Esophagus squamous epithelium (tissue), 4 donors: ENCODE measurements at regions not wholly inside any gene's neighbourhood (a gene's known extent, or its start where the extent isn't known, plus 50 kb on each side); places are given as distances from the start of the nearest gene placed in this dataset.

ENCODE experiments used
- POLR2A ChIP-seq, 4 donors: fragments of 450-650 bp; IDR thresholded peaks; one replicate each; pipeline ENCODE4 v1.6.1; 2017; ENCODE audit warnings: antibody characterized with exemption in 4 of 4, mild to moderate bottlenecking in 4 of 4, moderate library complexity in 3 of 4
- TF ChIP-seq, protein P1 (sequence below), 6 experiments: fragments of 450-650 bp in 4 of 6; fragments of 200-600 bp in 2 of 6; sonication (generic) in 2 of 6; IDR thresholded peaks; one replicate each; pipeline ENCODE4 v1.5.1; 2016 to 2019; ENCODE audit warnings: antibody characterized with exemption in 6 of 6, mild to moderate bottlenecking in 4 of 6, moderate library complexity in 4 of 6

DNA sequence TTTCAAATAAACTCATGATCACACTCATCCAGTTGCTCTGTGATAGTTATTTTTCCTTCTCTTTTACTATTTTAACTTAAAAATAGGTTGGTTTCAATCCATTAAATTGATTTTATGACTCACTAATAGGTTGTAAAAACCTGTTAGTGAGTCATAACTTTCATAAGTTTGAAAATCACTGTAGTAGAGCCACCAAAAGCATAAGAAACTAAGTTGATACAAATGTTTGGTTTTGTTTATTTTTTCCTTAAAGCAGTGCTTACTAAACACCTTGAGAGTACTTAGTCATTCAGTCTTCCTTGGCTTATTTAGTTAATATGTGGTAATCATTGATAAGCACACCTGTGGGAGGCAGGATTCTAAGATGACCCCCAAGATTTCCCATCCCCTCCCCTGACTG lies 312.1 kb upstream of the MAN1A1 start:
- TF ChIP-seq, protein P1, sequence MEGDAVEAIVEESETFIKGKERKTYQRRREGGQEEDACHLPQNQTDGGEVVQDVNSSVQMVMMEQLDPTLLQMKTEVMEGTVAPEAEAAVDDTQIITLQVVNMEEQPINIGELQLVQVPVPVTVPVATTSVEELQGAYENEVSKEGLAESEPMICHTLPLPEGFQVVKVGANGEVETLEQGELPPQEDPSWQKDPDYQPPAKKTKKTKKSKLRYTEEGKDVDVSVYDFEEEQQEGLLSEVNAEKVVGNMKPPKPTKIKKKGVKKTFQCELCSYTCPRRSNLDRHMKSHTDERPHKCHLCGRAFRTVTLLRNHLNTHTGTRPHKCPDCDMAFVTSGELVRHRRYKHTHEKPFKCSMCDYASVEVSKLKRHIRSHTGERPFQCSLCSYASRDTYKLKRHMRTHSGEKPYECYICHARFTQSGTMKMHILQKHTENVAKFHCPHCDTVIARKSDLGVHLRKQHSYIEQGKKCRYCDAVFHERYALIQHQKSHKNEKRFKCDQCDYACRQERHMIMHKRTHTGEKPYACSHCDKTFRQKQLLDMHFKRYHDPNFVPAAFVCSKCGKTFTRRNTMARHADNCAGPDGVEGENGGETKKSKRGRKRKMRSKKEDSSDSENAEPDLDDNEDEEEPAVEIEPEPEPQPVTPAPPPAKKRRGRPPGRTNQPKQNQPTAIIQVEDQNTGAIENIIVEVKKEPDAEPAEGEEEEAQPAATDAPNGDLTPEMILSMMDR (IDR thresholded peaks at IDR 0.05) = no peak
- TF ChIP-seq POLR2A (IDR thresholded peaks at IDR 0.05) = no peak
